ENCODE measurements at regions not wholly inside any gene's neighbourhood (a gene's known extent, or its start where the extent isn't known, plus 50 kb on each side); places are given as distances from the start of the nearest gene placed in this dataset.
A peak's percentile ranks its signal among the peaks of the same experiment; 100 is the strongest.

GRCh38 chr13:110006304-110006703 is 219.9 kb upstream of the IRS2 start:
- Histone ChIP-seq H3K4me1 (ENCODE audit: low read depth) (peaks cover 10% of the 10 kb centered on the region), H3K36me3 (no peaks in the 10 kb centered on the region), H3K27me3 (no peaks in the 10 kb centered on the region), H3K4me3 (no peak overlapping the region), H3K9me3 (ENCODE audit: low read depth) (no peaks in the 10 kb centered on the region), H3K27ac (no peak overlapping the region)
- peak in 1 of 2 donors; percentile 59 for DNase-seq (ENCODE audit: low read depth in 1 of 2, low spot score in 1 of 2)
- TF ChIP-seq CTCF (IDR thresholded peaks at IDR 0.05; ENCODE audit: low read depth, low read length): no peak

GRCh38 chr13:110005563-110005962 is 219.2 kb upstream of the IRS2 start:
- H3K4me1 ChIP-seq (ENCODE audit: low read depth): peaks cover 4% of the 10 kb centered on the region
- H3K27ac ChIP-seq: no peak overlapping the region
- no peak overlapping the region for H3K4me3 ChIP-seq
- no peak for DNase-seq (ENCODE audit: low read depth in 1 of 2, low spot score in 1 of 2)
- H3K27me3 ChIP-seq: no peaks in the 10 kb centered on the region
- H3K9me3 ChIP-seq (ENCODE audit: low read depth): no peaks in the 10 kb centered on the region
- H3K36me3 ChIP-seq: no peaks in the 10 kb centered on the region
- TF ChIP-seq CTCF (IDR thresholded peaks at IDR 0.05; ENCODE audit: low read depth, low read length): no peak

GRCh38 chr13:110004814-110005213 is 218.4 kb upstream of the IRS2 start:
- Histone ChIP-seq H3K9me3 (ENCODE audit: low read depth) (no peaks in the 10 kb centered on the region), H3K4me3 (no peak overlapping the region), H3K36me3 (no peaks in the 10 kb centered on the region), H3K27ac (no peak overlapping the region), H3K4me1 (ENCODE audit: low read depth) (no peaks in the 10 kb centered on the region), H3K27me3 (no peaks in the 10 kb centered on the region)
- TF ChIP-seq CTCF (IDR thresholded peaks at IDR 0.05; ENCODE audit: low read depth, low read length): no peak
- DNase-seq (ENCODE audit: low read depth in 1 of 2, low spot score in 1 of 2): no peak

- Histone ChIP-seq H3K27me3 (no peaks in the 10 kb centered on the region), H3K4me3 (no peak overlapping the region), H3K27ac (no peak overlapping the region), H3K4me1 (ENCODE audit: low read depth) (no peaks in the 10 kb centered on the region), H3K36me3 (no peaks in the 10 kb centered on the region), H3K9me3 (ENCODE audit: low read depth) (no peaks in the 10 kb centered on the region)
- TF ChIP-seq CTCF (IDR thresholded peaks at IDR 0.05; ENCODE audit: low read depth, low read length): no peak
- DNase-seq (ENCODE audit: low read depth in 1 of 2, low spot score in 1 of 2): peak in 1 of 2 donors; percentile 56
Measured at GRCh38 chr13:110001670-110002275, 215.4 kb upstream of the IRS2 start.

- Histone ChIP-seq H3K27ac (no peak overlapping the region), H3K27me3 (no peaks in the 10 kb centered on the region), H3K9me3 (ENCODE audit: low read depth) (no peaks in the 10 kb centered on the region), H3K36me3 (no peaks in the 10 kb centered on the region), H3K4me3 (no peak overlapping the region), H3K4me1 (ENCODE audit: low read depth) (no peaks in the 10 kb centered on the region)
- DNase-seq (ENCODE audit: low read depth in 1 of 2, low spot score in 1 of 2): no peak
- TF ChIP-seq CTCF (IDR thresholded peaks at IDR 0.05; ENCODE audit: low read depth, low read length): no peak
Measured at GRCh38 chr13:110000534-110001345, 214.4 kb upstream of the IRS2 start.

All from cardiac muscle cell (in vitro differentiated cells and primary cell).